ENCODE measurements at regions not wholly inside any gene's neighbourhood (a gene's known extent, or its start where the extent isn't known, plus 50 kb on each side); places are given as distances from the start of the nearest gene placed in this dataset.

GRCh38 chr5:152269533-152269932 is 135.5 kb downstream of the NMUR2 start:
- 0% methylated on average over 1 of the region's 1 CpG for WGBS (ENCODE audit: missing lambda C conversion rate)
- Histone ChIP-seq H3K27ac (no peak overlapping the region), H3K9me3 (no peaks in the 10 kb centered on the region), H3K4me1 (no peaks in the 10 kb centered on the region), H3K4me3 (no peak overlapping the region), H3K4me2 (no peak overlapping the region)
- FAIRE-seq (no peak), DNase-seq (ENCODE audit: low read depth in 1 of 2, low spot score in 1 of 2) (no peak), ATAC-seq (no peak)
- CTCF ChIA-PET = interaction anchor here (0.5 to 1.6 kb wide), 2 partner anchors 290 to 444 kb away, joined by 3 to 5 read pairs; no protein-coding TSS in a partner anchor
- POLR2A ChIA-PET = no interaction called here
- peak; percentile 68 for TF ChIP-seq MAFK (IDR thresholded peaks at IDR 0.05; ENCODE audit: partially characterized antibody)
- TF ChIP-seq GATA3 (IDR thresholded peaks at IDR 0.05; ENCODE audit: borderline replicate concordance) = no peak

- H3K4me3 ChIP-seq = no peak overlapping the region
- H3K4me2 ChIP-seq = no peak overlapping the region
- H3K9me3 ChIP-seq = no peaks in the 10 kb centered on the region
- WGBS (ENCODE audit: missing lambda C conversion rate) = 1% methylated on average over 5 of the region's 5 CpGs
- no peaks in the 10 kb centered on the region for H3K4me1 ChIP-seq
- FAIRE-seq (no peak), ATAC-seq (no peak), DNase-seq (ENCODE audit: low read depth in 1 of 2, low spot score in 1 of 2) (no peak)
- ChIA-PET CTCF (no interaction called here), POLR2A (no interaction called here)
- no peak overlapping the region for H3K27ac ChIP-seq
- TF ChIP-seq HOXB5 (CRISPR knock-in tag; IDR thresholded peaks at IDR 0.05) (no peak), ZNF302 (CRISPR knock-in tag; IDR thresholded peaks at IDR 0.05) (no peak), MAZ (IDR thresholded peaks at IDR 0.05; ENCODE audit: borderline replicate concordance, low read depth, low read length) (no peak), CTCF (IDR thresholded peaks at IDR 0.05) (no peak), FOXS1 (CRISPR knock-in tag; IDR thresholded peaks at IDR 0.05) (no peak), CEBPB (IDR thresholded peaks at IDR 0.05) (no peak), HDAC2 (IDR thresholded peaks at IDR 0.05) (no peak)
Observed at GRCh38 chr5:152264645-152265254, 140.3 kb downstream of the NMUR2 start.

GRCh38 chr5:152262667-152263066 is 142.4 kb downstream of the NMUR2 start:
- Histone ChIP-seq H3K27ac (no peak overlapping the region), H3K4me1 (no peaks in the 10 kb centered on the region), H3K4me2 (no peak overlapping the region), H3K4me3 (no peak overlapping the region), H3K9me3 (no peaks in the 10 kb centered on the region)
- WGBS (ENCODE audit: missing lambda C conversion rate) = 3% methylated on average over 4 of the region's 4 CpGs
- FAIRE-seq = no peak
- no peak for ATAC-seq
- TF ChIP-seq ZC3H11A (IDR thresholded peaks at IDR 0.05) (no peak), RARB (CRISPR knock-in tag; IDR thresholded peaks at IDR 0.05) (no peak), KDM5A (IDR thresholded peaks at IDR 0.05) (no peak), USF2 (IDR thresholded peaks at IDR 0.05) (no peak), MAX (IDR thresholded peaks at IDR 0.05) (no peak), CBX2 (IDR thresholded peaks at IDR 0.05; ENCODE audit: borderline replicate concordance, low read depth) (no peak)
- no peak for DNase-seq (ENCODE audit: low read depth in 1 of 2, low spot score in 1 of 2)
- ChIA-PET POLR2A (no interaction called here), CTCF (no interaction called here)

- H3K27ac ChIP-seq = no peak overlapping the region
- FAIRE-seq (no peak), DNase-seq (ENCODE audit: low read depth in 1 of 2, low spot score in 1 of 2) (no peak), ATAC-seq (no peak)
- TF ChIP-seq RCOR1 (IDR thresholded peaks at IDR 0.05; ENCODE audit: low read depth, low read length) = no peak
- no peak for TF ChIP-seq ZSCAN20 (CRISPR knock-in tag; IDR thresholded peaks at IDR 0.05)
- H3K9me3 ChIP-seq = no peaks in the 10 kb centered on the region
- no peak overlapping the region for H3K4me3 ChIP-seq
- POLR2A ChIA-PET = no interaction called here
- CTCF ChIA-PET = no interaction called here
- H3K4me1 ChIP-seq = no peaks in the 10 kb centered on the region
- H3K4me2 ChIP-seq = no peak overlapping the region
- 34% methylated on average over 7 of the region's 7 CpGs for WGBS (ENCODE audit: missing lambda C conversion rate)
Observed at GRCh38 chr5:152260940-152261339, 144.1 kb downstream of the NMUR2 start.
